CD1c-positive myeloid dendritic cell (primary cell): ENCODE measurements at regions not wholly inside any gene's neighbourhood (a gene's known extent, or its start where the extent isn't known, plus 50 kb on each side); places are given as distances from the start of the nearest gene placed in this dataset.

Source experiments
- DNase-seq: peaks from one replicate; pipeline ENCODE4 v3.0.0-alpha.2; 2016; ENCODE audit errors: extremely low spot score

- DNase-seq, result no peak
Observed at GRCh38 chr14:86625637-86626036, 1095.7 kb downstream of the FLRT2 start.

- no peak for DNase-seq
Observed at GRCh38 chr14:86619726-86620125, 1089.8 kb downstream of the FLRT2 start.

GRCh38 chr14:86613786-86614185 is 1083.8 kb downstream of the FLRT2 start:
- DNase-seq, result no peak

DNA sequence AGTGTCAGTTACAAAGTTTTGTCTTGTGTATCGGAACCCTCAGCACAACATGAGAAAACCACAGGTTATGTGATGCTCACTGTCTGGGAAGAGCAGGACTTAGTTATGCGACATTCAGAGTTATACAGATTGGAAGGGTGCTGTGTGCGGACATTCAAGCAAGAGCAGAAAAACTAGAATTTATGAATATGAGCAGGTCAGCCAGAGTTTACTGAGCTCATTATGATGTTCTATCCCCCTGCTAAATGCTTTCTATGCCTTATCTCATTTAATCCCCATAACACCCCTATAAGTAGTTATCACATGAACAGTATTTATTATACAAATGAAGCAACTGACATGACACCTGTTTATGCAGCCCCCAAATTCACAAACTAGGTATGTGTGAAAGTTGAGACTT is 1083.2 kb downstream of the FLRT2 start:
- no peak for DNase-seq

DNA sequence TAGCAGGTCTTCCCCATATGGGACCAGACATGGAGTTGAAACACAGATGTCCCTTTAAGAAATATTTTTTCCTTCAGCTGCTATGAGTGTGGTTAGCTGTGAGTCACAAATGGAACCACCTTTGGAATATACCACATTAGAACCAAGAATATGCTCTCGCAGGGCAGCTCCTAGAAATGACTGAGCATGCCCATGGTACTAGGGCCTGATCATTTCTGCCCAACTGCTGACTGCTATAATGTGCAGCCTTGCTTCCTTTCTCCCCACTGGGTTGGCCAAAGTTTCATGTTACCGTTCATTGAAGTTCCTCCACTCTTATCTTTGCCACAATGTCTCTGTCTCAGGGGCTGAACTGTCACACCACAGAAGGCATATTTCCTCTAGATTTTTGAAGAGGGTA is 1074.6 kb downstream of the FLRT2 start:
- DNase-seq, result no peak

- DNase-seq, result no peak
Observed at GRCh38 chr14:86602263-86602662, 1072.3 kb downstream of the FLRT2 start.

DNA sequence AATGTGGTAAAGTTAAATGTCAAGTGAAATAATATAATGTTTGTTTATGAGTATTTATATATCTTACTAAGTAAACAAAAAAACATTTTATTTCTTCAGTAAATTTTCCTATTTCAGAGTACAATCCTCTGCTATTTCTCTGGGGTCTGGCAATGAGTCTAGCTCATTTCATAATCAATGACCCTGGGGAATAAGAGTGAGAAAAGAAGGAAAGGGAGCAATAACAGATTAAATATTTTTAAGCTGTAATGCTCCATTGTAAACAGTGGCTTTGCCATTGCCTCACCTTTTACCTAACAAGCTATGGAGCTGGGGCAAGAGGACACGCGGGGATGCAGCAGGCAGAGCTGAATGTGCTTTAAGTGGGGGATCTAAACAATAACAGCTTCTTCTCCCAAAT is 1071.9 kb downstream of the FLRT2 start:
- DNase-seq, result no peak

- DNase-seq, result no peak
Observed at GRCh38 chr14:86597279-86597678, 1067.3 kb downstream of the FLRT2 start.

DNA sequence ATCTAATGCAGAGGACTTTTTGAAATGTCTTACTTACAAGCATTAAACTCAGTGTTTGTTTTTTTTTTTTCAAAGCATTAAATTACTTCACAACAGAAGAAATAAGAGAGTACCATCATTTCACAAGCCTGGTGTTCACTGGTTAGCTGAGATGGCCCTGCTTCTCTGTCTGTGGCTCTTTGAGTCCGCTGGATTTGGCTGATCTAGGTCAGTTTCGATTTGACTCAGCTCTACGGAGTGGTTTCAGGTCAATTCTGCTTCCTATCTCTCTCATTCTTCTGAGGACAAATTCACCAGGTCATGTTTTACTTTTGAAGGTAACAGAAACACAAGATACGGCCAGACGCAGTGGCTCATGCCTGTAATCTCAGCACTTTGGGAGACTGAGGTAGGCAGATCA is 1066.1 kb downstream of the FLRT2 start:
- no peak for DNase-seq

- no peak for DNase-seq
Observed at GRCh38 chr14:86575141-86575540, 1045.2 kb downstream of the FLRT2 start.

- no peak for DNase-seq
Observed at GRCh38 chr14:86574778-86575129, 1044.8 kb downstream of the FLRT2 start.

DNA sequence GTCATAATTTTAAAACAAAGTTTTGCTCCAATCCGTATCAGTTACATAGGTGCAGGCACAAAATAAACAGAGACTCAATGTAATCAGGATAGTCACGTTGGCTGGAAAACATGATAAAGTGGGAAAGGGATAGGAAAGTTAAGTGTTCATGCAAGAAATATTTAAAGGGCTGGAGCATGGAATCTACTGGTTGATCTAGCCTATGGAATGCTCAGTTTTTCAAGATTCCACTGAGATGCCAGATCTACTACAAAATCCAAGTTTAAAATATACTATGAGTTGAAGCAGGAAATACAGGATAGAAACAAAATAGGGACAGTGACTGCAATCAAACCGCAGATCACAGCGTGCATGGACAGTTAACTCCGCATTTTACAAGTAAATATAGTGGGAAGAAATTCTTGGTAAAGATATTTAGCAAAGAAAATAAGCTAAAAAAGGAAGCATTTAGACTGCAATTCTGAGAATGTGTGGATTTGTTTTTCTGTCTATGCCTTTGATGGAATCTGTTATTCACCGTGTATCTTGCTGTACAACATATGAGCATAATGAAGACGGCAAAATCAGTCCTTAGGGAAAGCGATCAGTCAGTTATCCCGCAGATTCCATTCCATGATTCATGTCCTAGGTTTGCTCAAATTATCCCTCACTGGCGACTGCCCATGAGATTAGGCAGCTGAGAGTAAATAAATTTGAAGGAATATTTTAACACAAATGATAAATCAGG is 1044.3 kb downstream of the FLRT2 start:
- no peak for DNase-seq

GRCh38 chr14:86570371-86570770 is 1040.4 kb downstream of the FLRT2 start:
- DNase-seq, result no peak

DNA sequence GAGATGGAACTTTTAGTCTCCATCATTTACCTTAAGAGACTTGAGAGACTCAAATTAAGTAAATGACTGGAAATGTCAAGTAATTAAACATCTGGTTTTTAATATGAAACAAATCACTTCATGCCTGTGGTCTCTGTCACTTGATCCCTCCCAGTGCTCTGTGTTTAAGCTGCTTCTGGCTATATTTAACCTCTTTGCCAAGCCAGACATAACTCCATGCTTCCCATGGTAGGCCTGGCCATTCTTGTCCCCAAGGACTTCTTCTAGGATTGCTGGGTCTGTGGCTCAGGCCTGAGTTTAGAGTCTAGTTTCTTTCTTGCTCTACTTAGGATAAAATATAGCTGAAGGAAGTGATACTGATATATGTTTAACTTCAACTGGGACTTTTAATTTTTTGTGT is 1013.6 kb downstream of the FLRT2 start:
- DNase-seq, result no peak

DNA sequence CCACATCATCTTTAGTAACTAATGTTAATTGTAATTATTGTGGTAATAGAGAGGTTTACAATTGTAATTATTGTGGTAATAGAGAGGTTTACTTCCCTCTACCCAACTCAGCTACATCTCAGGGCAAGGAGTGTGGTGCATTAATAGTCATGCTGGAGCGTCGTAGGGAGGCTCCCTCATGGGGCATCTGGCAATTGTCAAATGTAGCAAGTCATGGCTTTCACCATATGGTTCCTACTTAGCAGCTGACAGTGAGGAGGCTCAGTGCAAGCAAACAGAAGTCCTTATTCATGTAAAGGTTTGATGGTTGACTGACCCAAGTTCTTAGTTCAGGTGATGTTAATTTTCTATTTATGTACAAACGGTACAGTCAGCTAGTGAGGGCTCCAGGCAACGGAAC is 1012.0 kb downstream of the FLRT2 start:
- DNase-seq, result no peak

- DNase-seq, result no peak
Observed at GRCh38 chr14:86540636-86541247, 1010.8 kb downstream of the FLRT2 start.

- DNase-seq, result no peak
Observed at GRCh38 chr14:86539361-86540070, 1009.6 kb downstream of the FLRT2 start.

- DNase-seq, result no peak
Observed at GRCh38 chr14:86533834-86534233, 1003.9 kb downstream of the FLRT2 start.

DNA sequence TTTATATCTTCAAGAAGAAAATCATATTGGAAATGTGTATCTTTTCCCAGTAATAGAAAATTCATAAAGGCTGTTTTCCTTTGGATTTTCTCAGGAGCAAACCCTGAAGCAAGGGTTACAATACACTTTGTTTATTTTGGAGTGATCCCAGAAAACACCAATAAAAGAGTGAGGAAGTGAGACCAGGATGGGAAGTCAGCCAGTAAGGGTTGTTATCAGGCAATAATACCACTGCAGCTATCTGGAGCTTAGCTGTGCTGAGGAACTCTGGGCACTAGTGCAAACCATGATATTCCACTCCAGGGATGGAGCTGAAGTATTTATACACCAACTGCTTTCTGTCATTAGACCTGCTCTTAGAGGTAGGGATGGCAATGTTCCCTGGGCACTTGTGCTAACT is 1002.3 kb downstream of the FLRT2 start:
- no peak for DNase-seq

- no peak for DNase-seq
Observed at GRCh38 chr14:86530457-86530856, 1000.5 kb downstream of the FLRT2 start.

- DNase-seq, result no peak
Observed at GRCh38 chr14:86527312-86527711, 997.4 kb downstream of the FLRT2 start.

DNA sequence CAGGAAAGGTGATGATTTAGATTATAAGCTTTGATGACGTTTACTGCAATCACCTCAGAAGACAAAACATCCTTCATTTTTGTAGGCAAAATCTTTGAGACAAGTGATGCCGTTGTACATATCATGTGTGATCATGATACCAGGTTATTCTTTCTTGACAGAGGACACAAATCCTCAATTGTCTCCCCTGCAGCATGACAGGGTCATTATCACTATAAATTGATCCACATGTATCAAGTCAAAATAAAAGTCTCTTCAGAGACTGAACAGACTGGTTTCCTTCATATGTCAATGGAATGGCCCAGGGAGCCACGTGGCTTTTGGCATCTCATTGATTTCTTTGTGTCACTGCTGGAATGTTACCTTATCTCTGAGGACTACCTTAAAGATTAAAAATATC is 995.7 kb downstream of the FLRT2 start:
- no peak for DNase-seq

GRCh38 chr14:86521843-86522242 is 991.9 kb downstream of the FLRT2 start:
- no peak for DNase-seq
